WTC11 (cell line): ENCODE measurements at regions not wholly inside any gene's neighbourhood (a gene's known extent, or its start where the extent isn't known, plus 50 kb on each side); places are given as distances from the start of the nearest gene placed in this dataset.

Experiments
- ATAC-seq: fragments of 200-7000 bp; cut with Tn5 transposase; 2 replicates; pipeline ENCODE4 v1.10.0; 2021; ENCODE audit warnings: mild to moderate bottlenecking, moderate library complexity
- CTCF ChIA-PET: fragments of 300-600 bp; sonication (Branson Sonifier 250); formaldehyde crosslinking; loops from one replicate; lab custom pipeline; 2021; ENCODE audit warnings: antibody characterized with exemption; lab: Charles Lee
- POLR2A ChIA-PET: fragments of 350-600 bp; sonication (Branson Sonifier 250); formaldehyde crosslinking; loops from one replicate; lab custom pipeline; 2021; ENCODE audit warnings: antibody characterized with exemption; lab: Charles Lee
- DNase-seq: peaks from one replicate; pipeline ENCODE4 v3.0.0; 2021; ENCODE audit warnings: low spot score
- H3K27ac Mint-ChIP-seq: 2 replicates; pipeline ENCODE4 v1.8.0; 2021; ENCODE audit warnings: mixed read lengths
- H3K27me3 Mint-ChIP-seq: 2 replicates; pipeline ENCODE4 v1.8.0; 2021; ENCODE audit warnings: low read depth, mild to moderate bottlenecking, moderate library complexity, mixed read lengths
- H3K36me3 Mint-ChIP-seq: 2 replicates; pipeline ENCODE4 v1.8.0; 2021; ENCODE audit warnings: mixed read lengths
- H3K4me1 Mint-ChIP-seq: 2 replicates; pipeline ENCODE4 v1.8.0; 2022; ENCODE audit warnings: mixed read lengths
- H3K4me3 Mint-ChIP-seq: 2 replicates; pipeline ENCODE4 v1.8.0; 2021; ENCODE audit warnings: mild to moderate bottlenecking, moderate library complexity, mixed read lengths
- H3K9me3 Mint-ChIP-seq: 2 replicates; pipeline ENCODE4 v1.8.0; 2021; ENCODE audit warnings: mixed read lengths
- ELF4 ChIP-seq: sonication (generic); formaldehyde crosslinking; IDR thresholded peaks from 2 replicates; pipeline ENCODE4 v1.8.1; 2022; ENCODE audit warnings: low read depth, mild to moderate bottlenecking, moderate library complexity, missing genetic modification reagents
- EMX1 ChIP-seq: fragments of 250-450 bp; sonication (Bioruptor Pico); IDR thresholded peaks from 2 replicates; pipeline ENCODE4 v1.8.0; 2021; ENCODE audit warnings: mild to moderate bottlenecking
- FOXK1 ChIP-seq: sonication (generic); formaldehyde crosslinking; IDR thresholded peaks from 2 replicates; pipeline ENCODE4 v1.8.0; 2022; ENCODE audit warnings: mild to moderate bottlenecking, moderate library complexity, missing genetic modification reagents
- KAT7 ChIP-seq: sonication (generic); formaldehyde crosslinking; IDR thresholded peaks from 2 replicates; pipeline ENCODE4 v1.8.1; 2023; ENCODE audit warnings: missing genetic modification reagents, mild to moderate bottlenecking, borderline replicate concordance
- NFATC4 ChIP-seq: fragments of 250-450 bp; sonication (Bioruptor Pico); IDR thresholded peaks from 2 replicates; pipeline ENCODE4 v1.9.0; 2021; ENCODE audit warnings: mild to moderate bottlenecking
- NFE2L1 ChIP-seq: sonication (generic); formaldehyde crosslinking; IDR thresholded peaks from 2 replicates; pipeline ENCODE4 v1.8.1; 2023; ENCODE audit warnings: missing genetic modification reagents
- PRRX2 ChIP-seq: fragments of 250-450 bp; sonication (Bioruptor Pico); IDR thresholded peaks from 2 replicates; pipeline ENCODE4 v1.8.0; 2021; ENCODE audit warnings: mild to moderate bottlenecking
- SMAD3 ChIP-seq: sonication (generic); formaldehyde crosslinking; IDR thresholded peaks from 2 replicates; pipeline ENCODE4 v1.8.0; 2022; ENCODE audit warnings: missing genetic modification reagents, mild to moderate bottlenecking, borderline replicate concordance
- TF ChIP-seq, protein P1 (sequence below): sonication (generic); formaldehyde crosslinking; IDR thresholded peaks from 2 replicates; pipeline ENCODE4 v1.8.1; 2023; ENCODE audit warnings: mild to moderate bottlenecking, missing genetic modification reagents
- TF ChIP-seq, protein P2 (sequence below): fragments of 250-450 bp; sonication (Bioruptor Pico); IDR thresholded peaks from 2 replicates; pipeline ENCODE4 v2.1.2; 2022; ENCODE audit warnings: mild to moderate bottlenecking, moderate library complexity
- TF ChIP-seq, protein P3 (sequence below): fragments of 250-450 bp; sonication (Bioruptor Pico); IDR thresholded peaks from 2 replicates; pipeline ENCODE4 v1.9.0; 2021; ENCODE audit warnings: mild to moderate bottlenecking
- TF ChIP-seq, protein P4 (sequence below): sonication (generic); formaldehyde crosslinking; IDR thresholded peaks from 2 replicates; pipeline ENCODE4 v1.8.1; 2023; ENCODE audit warnings: mild to moderate bottlenecking, moderate library complexity, missing genetic modification reagents
- TF ChIP-seq, protein P5 (sequence below): fragments of 250-450 bp; sonication (Bioruptor Pico); IDR thresholded peaks from 2 replicates; pipeline ENCODE4 v1.9.0; 2021; ENCODE audit warnings: moderate library complexity, mild to moderate bottlenecking, inconsistent platforms, borderline replicate concordance
- TF ChIP-seq, protein P6 (sequence below): fragments of 250-450 bp; sonication (Bioruptor Pico); IDR thresholded peaks from 2 replicates; pipeline ENCODE4 v1.9.0; 2021; ENCODE audit warnings: mild to moderate bottlenecking, borderline replicate concordance

DNA sequence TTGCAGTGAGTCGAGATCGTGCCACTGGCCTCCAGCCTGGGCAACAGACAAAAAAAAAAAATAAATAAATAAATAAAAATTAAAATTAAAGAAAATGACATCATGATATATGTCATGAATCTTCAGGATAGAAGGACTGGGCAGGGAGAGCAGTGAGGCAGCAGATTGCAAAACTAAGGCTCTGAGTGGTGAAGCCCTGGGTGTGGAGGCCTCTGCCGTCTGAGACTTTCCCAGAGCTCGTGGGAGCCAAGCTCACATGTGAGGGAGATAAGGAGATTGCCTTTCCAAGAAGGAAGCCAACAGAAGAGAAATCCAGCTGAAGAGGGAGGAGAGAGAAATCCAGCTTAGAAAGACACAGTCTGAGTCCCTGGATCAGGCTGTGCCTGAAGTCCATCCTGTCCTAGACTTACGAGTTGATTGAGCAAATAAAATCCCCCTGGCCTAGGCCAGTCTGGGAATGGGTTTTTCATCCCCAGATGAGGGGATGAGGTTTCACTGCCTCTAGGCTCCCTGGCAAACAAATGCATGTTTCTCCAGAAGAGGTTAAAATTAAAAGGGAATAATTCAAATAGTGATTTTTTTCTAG lies 142.0 kb upstream of the IGSF21 start (continued):
- TF ChIP-seq, protein P1, sequence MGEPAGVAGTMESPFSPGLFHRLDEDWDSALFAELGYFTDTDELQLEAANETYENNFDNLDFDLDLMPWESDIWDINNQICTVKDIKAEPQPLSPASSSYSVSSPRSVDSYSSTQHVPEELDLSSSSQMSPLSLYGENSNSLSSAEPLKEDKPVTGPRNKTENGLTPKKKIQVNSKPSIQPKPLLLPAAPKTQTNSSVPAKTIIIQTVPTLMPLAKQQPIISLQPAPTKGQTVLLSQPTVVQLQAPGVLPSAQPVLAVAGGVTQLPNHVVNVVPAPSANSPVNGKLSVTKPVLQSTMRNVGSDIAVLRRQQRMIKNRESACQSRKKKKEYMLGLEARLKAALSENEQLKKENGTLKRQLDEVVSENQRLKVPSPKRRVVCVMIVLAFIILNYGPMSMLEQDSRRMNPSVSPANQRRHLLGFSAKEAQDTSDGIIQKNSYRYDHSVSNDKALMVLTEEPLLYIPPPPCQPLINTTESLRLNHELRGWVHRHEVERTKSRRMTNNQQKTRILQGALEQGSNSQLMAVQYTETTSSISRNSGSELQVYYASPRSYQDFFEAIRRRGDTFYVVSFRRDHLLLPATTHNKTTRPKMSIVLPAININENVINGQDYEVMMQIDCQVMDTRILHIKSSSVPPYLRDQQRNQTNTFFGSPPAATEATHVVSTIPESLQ (CRISPR knock-in tag), result no peak
- TF ChIP-seq FOXK1, result no peak
- TF ChIP-seq, protein P2, sequence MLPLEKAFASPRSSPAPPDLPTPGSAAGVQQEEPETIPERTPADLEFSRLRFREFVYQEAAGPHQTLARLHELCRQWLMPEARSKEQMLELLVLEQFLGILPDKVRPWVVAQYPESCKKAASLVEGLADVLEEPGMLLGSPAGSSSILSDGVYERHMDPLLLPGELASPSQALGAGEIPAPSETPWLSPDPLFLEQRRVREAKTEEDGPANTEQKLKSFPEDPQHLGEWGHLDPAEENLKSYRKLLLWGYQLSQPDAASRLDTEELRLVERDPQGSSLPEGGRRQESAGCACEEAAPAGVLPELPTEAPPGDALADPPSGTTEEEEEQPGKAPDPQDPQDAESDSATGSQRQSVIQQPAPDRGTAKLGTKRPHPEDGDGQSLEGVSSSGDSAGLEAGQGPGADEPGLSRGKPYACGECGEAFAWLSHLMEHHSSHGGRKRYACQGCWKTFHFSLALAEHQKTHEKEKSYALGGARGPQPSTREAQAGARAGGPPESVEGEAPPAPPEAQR (CRISPR knock-in tag), result no peak
- TF ChIP-seq, protein P3, sequence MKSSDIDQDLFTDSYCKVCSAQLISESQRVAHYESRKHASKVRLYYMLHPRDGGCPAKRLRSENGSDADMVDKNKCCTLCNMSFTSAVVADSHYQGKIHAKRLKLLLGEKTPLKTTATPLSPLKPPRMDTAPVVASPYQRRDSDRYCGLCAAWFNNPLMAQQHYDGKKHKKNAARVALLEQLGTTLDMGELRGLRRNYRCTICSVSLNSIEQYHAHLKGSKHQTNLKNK (CRISPR knock-in tag), result no peak
- TF ChIP-seq, protein P4, sequence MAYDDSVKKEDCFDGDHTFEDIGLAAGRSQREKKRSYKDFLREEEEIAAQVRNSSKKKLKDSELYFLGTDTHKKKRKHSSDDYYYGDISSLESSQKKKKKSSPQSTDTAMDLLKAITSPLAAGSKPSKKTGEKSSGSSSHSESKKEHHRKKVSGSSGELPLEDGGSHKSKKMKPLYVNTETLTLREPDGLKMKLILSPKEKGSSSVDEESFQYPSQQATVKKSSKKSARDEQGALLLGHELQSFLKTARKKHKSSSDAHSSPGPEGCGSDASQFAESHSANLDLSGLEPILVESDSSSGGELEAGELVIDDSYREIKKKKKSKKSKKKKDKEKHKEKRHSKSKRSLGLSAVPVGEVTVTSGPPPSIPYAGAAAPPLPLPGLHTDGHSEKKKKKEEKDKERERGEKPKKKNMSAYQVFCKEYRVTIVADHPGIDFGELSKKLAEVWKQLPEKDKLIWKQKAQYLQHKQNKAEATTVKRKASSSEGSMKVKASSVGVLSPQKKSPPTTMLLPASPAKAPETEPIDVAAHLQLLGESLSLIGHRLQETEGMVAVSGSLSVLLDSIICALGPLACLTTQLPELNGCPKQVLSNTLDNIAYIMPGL (CRISPR knock-in tag), result no peak

DNA sequence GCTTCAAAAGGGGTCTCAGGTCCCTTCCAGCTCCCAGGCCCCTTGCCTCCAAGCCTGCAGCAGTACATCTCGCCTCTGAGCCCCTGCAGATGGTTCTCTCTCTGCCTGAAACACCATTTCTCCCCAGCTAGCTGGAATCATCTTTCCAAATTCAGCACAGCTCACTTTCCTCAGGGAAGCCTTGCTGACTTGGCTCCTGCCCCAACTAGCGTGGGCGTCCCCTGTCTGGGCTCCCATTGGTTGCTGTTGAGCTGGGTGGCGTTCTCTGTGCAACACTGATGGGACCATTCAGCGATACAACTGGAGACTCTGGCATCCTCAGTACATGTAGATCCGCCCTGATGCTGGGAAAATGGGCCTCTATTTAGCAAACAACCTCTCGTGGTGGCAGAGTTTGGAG lies 141.3 kb upstream of the IGSF21 start:
- no peak overlapping the region for H3K27ac Mint-ChIP-seq
- ATAC-seq (no peak), DNase-seq (no peak)
- peaks cover 7% of the 10 kb centered on the region for H3K4me1 Mint-ChIP-seq
- POLR2A ChIA-PET, result no interaction called here
- no peaks in the 10 kb centered on the region for H3K9me3 Mint-ChIP-seq
- H3K4me3 Mint-ChIP-seq, result no peak overlapping the region
- TF ChIP-seq SMAD3 (CRISPR knock-in tag) (no peak), EMX1 (no peak), NFE2L1 (no peak), KAT7 (CRISPR knock-in tag) (no peak)
- TF ChIP-seq, all 79 proteins: peak for 0
- CTCF ChIA-PET, result no interaction called here
- no peaks in the 10 kb centered on the region for H3K36me3 Mint-ChIP-seq
- peaks cover 46% of the 10 kb centered on the region for H3K27me3 Mint-ChIP-seq

DNA sequence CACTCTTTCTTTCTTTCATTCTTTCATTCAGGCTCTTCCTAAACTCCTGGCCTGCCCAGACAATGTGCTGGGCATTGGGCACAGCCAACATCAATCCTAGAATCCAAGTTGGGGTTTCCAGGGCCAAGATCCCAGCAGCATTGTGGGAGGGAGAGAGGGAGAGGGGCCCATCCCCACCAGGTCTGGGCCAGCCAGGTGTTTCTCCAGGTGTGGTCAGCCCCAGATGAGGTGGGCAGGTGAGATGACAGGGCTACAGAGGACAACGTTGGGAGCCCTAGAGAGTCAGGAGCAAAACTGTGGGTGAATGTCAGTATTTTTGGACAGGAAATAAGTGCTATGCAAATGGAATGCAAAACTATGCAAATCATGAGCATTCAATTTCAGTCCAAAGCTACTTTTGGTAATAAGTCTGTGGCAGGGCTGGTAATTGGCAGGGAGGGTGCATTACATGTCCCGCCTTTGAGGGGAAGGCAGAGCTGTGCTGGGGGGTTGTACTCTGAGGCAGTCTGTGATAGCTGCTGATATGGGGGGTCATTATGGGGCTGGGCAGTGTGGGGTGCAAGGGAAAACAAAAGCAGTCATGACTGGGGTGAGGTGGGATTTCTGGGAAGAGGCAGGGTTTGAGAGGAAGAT lies 139.9 kb upstream of the IGSF21 start:
- Mint-ChIP-seq H3K4me3 (no peak overlapping the region), H3K36me3 (no peaks in the 10 kb centered on the region), H3K27me3 (peaks cover 37% of the 10 kb centered on the region), H3K27ac (no peak overlapping the region), H3K9me3 (no peaks in the 10 kb centered on the region), H3K4me1 (peaks cover 7% of the 10 kb centered on the region)
- no peak for TF ChIP-seq NFE2L1
- no peak for TF ChIP-seq PRRX2 (CRISPR knock-in tag)
- TF ChIP-seq, protein P5, sequence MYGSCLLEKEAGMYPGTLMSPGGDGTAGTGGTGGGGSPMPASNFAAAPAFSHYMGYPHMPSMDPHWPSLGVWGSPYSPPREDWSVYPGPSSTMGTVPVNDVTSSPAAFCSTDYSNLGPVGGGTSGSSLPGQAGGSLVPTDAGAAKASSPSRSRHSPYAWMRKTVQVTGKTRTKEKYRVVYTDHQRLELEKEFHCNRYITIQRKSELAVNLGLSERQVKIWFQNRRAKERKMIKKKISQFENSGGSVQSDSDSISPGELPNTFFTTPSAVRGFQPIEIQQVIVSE (CRISPR knock-in tag), result no peak
- no peak for TF ChIP-seq NFATC4 (CRISPR knock-in tag)
- TF ChIP-seq, protein P6, sequence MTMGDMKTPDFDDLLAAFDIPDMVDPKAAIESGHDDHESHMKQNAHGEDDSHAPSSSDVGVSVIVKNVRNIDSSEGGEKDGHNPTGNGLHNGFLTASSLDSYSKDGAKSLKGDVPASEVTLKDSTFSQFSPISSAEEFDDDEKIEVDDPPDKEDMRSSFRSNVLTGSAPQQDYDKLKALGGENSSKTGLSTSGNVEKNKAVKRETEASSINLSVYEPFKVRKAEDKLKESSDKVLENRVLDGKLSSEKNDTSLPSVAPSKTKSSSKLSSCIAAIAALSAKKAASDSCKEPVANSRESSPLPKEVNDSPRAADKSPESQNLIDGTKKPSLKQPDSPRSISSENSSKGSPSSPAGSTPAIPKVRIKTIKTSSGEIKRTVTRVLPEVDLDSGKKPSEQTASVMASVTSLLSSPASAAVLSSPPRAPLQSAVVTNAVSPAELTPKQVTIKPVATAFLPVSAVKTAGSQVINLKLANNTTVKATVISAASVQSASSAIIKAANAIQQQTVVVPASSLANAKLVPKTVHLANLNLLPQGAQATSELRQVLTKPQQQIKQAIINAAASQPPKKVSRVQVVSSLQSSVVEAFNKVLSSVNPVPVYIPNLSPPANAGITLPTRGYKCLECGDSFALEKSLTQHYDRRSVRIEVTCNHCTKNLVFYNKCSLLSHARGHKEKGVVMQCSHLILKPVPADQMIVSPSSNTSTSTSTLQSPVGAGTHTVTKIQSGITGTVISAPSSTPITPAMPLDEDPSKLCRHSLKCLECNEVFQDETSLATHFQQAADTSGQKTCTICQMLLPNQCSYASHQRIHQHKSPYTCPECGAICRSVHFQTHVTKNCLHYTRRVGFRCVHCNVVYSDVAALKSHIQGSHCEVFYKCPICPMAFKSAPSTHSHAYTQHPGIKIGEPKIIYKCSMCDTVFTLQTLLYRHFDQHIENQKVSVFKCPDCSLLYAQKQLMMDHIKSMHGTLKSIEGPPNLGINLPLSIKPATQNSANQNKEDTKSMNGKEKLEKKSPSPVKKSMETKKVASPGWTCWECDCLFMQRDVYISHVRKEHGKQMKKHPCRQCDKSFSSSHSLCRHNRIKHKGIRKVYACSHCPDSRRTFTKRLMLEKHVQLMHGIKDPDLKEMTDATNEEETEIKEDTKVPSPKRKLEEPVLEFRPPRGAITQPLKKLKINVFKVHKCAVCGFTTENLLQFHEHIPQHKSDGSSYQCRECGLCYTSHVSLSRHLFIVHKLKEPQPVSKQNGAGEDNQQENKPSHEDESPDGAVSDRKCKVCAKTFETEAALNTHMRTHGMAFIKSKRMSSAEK (CRISPR knock-in tag), result no peak
- TF ChIP-seq KAT7 (CRISPR knock-in tag), result no peak
- TF ChIP-seq ELF4, result no peak
- no peak for ATAC-seq
- POLR2A ChIA-PET, result no interaction called here
- CTCF ChIA-PET, result no interaction called here
- no peak for DNase-seq
